AG04450 (cell line): ENCODE measurements at regions not wholly inside any gene's neighbourhood (a gene's known extent, or its start where the extent isn't known, plus 50 kb on each side); places are given as distances from the start of the nearest gene placed in this dataset.

Experiments used
- CTCF ChIA-PET: fragments of 300-600, 350-600 bp; formaldehyde crosslinking; extraction: SDS; loops from one replicate; lab custom pipeline; 2022; ENCODE audit warnings: antibody characterized with exemption, inconsistent platforms; lab: Charles Lee
- POLR2A ChIA-PET: fragments of 350-600 bp; formaldehyde crosslinking; extraction: SDS; loops from one replicate; lab custom pipeline; 2021; ENCODE audit warnings: antibody characterized with exemption, inconsistent platforms; lab: Yijun Ruan, JAX
- DNase-seq: peaks from one replicate; pipeline ENCODE4 v3.0.0-alpha.2; 2011; ENCODE audit warnings: low read depth, low spot score
- H3K27ac ChIP-seq: one replicate; pipeline ENCODE4 v1.5.1; 2012; ENCODE audit warnings: low read depth, low read length, control low read depth
- H3K27me3 ChIP-seq: one replicate; pipeline ENCODE4 v1.6.0; 2012; ENCODE audit warnings: low read length; ENCODE audit not compliant: control insufficient read depth, insufficient read depth
- H3K4me3 ChIP-seq: 2 replicates; pipeline ENCODE4 v1.5.1; 2011; ENCODE audit warnings: mild to moderate bottlenecking, low read depth, low read length, control low read depth
- H3K9me3 ChIP-seq: 2 replicates; pipeline ENCODE4 v1.5.1; 2012; ENCODE audit warnings: low read length; ENCODE audit not compliant: control insufficient read depth, insufficient read depth
- CTCF ChIP-seq: IDR thresholded peaks from 2 replicates; pipeline ENCODE4 v1.5.1; 2011; ENCODE audit warnings: low read depth, low read length, control low read depth, inconsistent platforms

DNA sequence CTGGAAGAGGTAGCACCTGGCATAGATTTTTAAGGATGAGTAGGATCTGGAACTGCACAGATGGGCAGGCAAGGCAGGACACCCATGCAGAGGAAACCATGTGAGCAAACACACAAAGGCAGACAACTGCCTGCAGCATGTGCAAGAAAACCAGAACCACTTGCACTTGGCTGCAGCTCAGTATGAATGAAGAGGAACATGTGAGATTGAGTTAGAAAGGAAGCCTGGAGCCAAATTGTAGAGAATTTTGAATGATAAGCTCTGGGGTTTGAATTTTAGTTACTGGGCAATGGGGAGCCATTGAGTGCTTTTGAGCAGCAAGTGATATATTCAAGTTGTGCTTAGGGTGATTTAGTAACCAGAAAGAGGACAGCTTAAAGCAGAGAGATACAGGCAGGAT is 583.4 kb downstream of the SOX6 start:
- POLR2A ChIA-PET = no interaction called here
- CTCF ChIA-PET = interaction anchor here (0.6 to 1.9 kb wide), 7 partner anchors 47 to 841 kb away, joined by 3 to 12 read pairs (median 4); no protein-coding TSS in a partner anchor
- TF ChIP-seq CTCF = no peak

DNA sequence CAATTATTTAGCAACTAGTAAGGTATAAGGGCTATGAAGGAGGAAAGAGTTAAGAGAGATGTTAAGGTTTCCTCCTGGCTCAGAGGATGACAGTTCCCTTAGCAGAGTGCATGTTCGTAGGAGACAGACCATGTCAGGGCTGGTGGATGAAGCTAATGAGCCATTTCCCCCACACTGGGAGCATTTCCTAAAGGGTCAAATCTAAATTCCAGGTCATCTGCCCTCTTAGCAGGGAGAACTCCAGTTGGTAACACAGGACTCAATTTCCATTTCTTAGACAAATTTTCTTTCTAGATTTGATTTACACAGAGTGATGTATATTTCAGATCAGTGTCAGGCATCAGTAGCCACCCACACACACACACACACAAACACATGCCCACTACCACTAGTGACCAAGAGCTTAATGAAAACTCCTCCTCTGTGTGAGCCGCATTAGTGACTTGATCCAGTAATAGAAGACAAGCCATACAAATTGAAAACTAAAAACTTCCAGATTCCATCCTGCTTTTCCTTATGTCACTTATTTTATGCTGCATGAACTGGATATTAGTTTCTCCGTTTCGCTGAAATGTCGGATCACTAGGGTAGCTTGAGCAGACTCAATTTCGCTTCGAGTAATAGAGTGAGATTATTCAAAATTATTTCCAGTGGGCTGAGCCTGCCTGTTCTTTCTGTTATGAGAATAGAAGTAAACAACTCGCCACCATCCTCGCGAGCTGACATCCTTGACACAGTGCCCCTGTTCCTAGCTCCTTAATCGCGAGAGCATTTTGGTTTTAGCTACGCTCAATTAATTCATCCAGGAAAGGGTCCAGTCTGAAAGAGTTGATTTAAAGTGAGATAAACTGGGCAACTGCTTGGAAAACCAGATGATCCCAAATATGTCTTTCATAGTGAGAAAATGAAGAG is 582.6 kb downstream of the SOX6 start:
- H3K27me3 ChIP-seq = no peaks in the 10 kb centered on the region
- TF ChIP-seq CTCF = no peak
- no peaks in the 10 kb centered on the region for H3K9me3 ChIP-seq
- no peak for DNase-seq
- ChIA-PET CTCF (interaction anchor here (0.6 to 1.9 kb wide), 6 partner anchors 13 to 840 kb away, joined by 3 to 8 read pairs (median 4); no protein-coding TSS in a partner anchor), POLR2A (no interaction called here)
- no peak overlapping the region for H3K4me3 ChIP-seq
- H3K27ac ChIP-seq = no peak overlapping the region

More for the DNA sequence above, 583.4 kb downstream of the SOX6 start:
- Histone ChIP-seq H3K27ac (no peak overlapping the region), H3K9me3 (no peaks in the 10 kb centered on the region), H3K4me3 (no peak overlapping the region), H3K27me3 (no peaks in the 10 kb centered on the region)
- no peak for DNase-seq

GRCh38 chr11:15774388-15774939 is 581.9 kb downstream of the SOX6 start:
- Histone ChIP-seq H3K4me3 (no peak overlapping the region), H3K27me3 (no peaks in the 10 kb centered on the region), H3K9me3 (no peaks in the 10 kb centered on the region), H3K27ac (no peak overlapping the region)
- CTCF ChIA-PET = interaction anchor here (0.6 to 1.8 kb wide), 4 partner anchors 13 to 839 kb away, joined by 3 to 8 read pairs (median 3); no protein-coding TSS in a partner anchor
- POLR2A ChIA-PET = interaction anchor here (0.6 kb wide), 1 partner anchor 79 kb away, joined by 4 read pairs; no protein-coding TSS in a partner anchor
- no peak for DNase-seq
- TF ChIP-seq CTCF = no peak

DNA sequence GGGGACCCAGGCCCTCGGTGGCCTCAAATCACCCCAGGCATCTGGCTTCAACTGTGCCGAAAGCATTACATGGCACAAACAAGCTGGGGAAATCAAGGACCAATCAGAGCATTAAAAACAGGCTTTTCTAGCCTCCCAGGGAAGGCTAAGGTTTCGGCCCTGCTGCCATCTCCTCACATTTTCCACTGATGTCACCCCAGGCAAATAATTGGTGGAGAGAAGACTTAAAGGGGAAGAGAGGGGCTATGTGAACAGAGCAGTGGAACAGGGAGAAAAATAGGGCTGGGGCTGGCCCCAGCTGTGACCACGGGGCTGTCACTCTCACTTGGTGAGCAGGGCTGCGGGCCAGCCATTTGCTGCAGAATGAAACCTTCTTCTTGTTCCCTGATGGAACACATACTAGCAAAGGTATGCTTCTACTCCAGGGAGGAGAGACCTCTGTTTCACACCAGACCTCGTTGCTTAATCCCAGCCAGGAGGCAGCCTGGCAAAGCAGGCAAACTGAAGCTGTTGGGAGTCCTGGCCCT is 581.3 kb downstream of the SOX6 start:
- H3K4me3 ChIP-seq = no peak overlapping the region
- H3K9me3 ChIP-seq = no peaks in the 10 kb centered on the region
- H3K27ac ChIP-seq = no peak overlapping the region
- H3K27me3 ChIP-seq = no peaks in the 10 kb centered on the region
- no peak for DNase-seq
- CTCF ChIA-PET = interaction anchor here (0.9 kb wide), 1 partner anchor 52 kb away, joined by 3 read pairs; no protein-coding TSS in a partner anchor
- POLR2A ChIA-PET = no interaction called here
- TF ChIP-seq CTCF = no peak
